GM12878 (cell line): ENCODE measurements at regions not wholly inside any gene's neighbourhood (a gene's known extent, or its start where the extent isn't known, plus 50 kb on each side); places are given as distances from the start of the nearest gene placed in this dataset.

ENCODE experiments used
- ATAC-seq: fragments of 200-7000 bp; cut with Tn5 transposase; 3 replicates; pipeline ENCODE4 v1.9.1; 2020; ENCODE audit warnings: mild to moderate bottlenecking, moderate library complexity
- BruUV-seq: library from RNA; stranded (reverse); fragments of 400-500 nt; replicated peaks from 2 replicates; lab custom pipeline; 2021; lab: Mats Ljungman, UMichigan
- CTCF ChIA-PET: fragments of 300-600 bp; sonication (Branson Sonifier 250); formaldehyde crosslinking; extraction: SDS; loops from one replicate; lab custom pipeline; 2021; ENCODE audit warnings: inconsistent platforms; lab: Yijun Ruan, JAX
- POLR2A ChIA-PET: fragments of 350-600 bp; formaldehyde crosslinking; extraction: SDS; loops from one replicate; lab custom pipeline; 2021; ENCODE audit warnings: inconsistent platforms; lab: Charles Lee
- RAD21 ChIA-PET: fragments of 300-600 bp; sonication (Branson Sonifier 250); formaldehyde crosslinking; loops from one replicate; lab custom pipeline; 2023; ENCODE audit warnings: antibody characterized with exemption; ENCODE audit not compliant: unreplicated experiment; lab: Charles Lee
- SMC1A ChIA-PET: fragments of 300-600 bp; sonication (Branson Sonifier 250); formaldehyde crosslinking; loops from one replicate; lab custom pipeline; 2023; ENCODE audit not compliant: unreplicated experiment, uncharacterized antibody; lab: Charles Lee
- DNase-seq: peaks from one replicate; pipeline ENCODE4 v3.0.0-alpha.2; 2011; ENCODE audit warnings: low read depth, low spot score
- FAIRE-seq: peaks from 3 replicates; lab custom pipeline; 2011; peaks lifted over from hg19 to GRCh38; lab: Jason Lieb, UNC
- H2AFZ ChIP-seq: 2 replicates; pipeline ENCODE4 v1.6.0; 2011; ENCODE audit warnings: low read depth, low read length, control low read depth; ENCODE audit not compliant: control insufficient read depth
- H3K27ac ChIP-seq: 2 replicates; pipeline ENCODE4 v1.5.1; 2011; ENCODE audit warnings: control low read depth; ENCODE audit not compliant: control insufficient read depth, insufficient read depth
- H3K27me3 ChIP-seq, 2 experiments: replicated peaks in 1 of 2; 2 replicates each; pipeline versions ENCODE4 v1.6.0 to v1.6.1; 2011; ENCODE audit warnings: low read length in 1 of 2; ENCODE audit not compliant: control insufficient read depth in 2 of 2, insufficient read depth in 2 of 2
- H3K36me3 ChIP-seq, 2 experiments: 2 replicates each; pipeline ENCODE4 v1.5.1; 2011; ENCODE audit warnings: low read length in 1 of 2; ENCODE audit not compliant: control insufficient read depth in 2 of 2, insufficient read depth in 2 of 2
- H3K4me1 ChIP-seq: 2 replicates; pipeline ENCODE4 v1.6.1; 2011; ENCODE audit warnings: mild to moderate bottlenecking, low read length, moderate library complexity, mixed read lengths; ENCODE audit not compliant: control insufficient read depth, insufficient read depth
- H3K4me2 ChIP-seq: 2 replicates; pipeline ENCODE4 v1.6.0; 2011; ENCODE audit warnings: control low read depth; ENCODE audit not compliant: control insufficient read depth, insufficient read depth
- H3K4me3 ChIP-seq: fragments of 200-600 bp; sonication (generic); 2 replicates; pipeline ENCODE4 v1.5.1; 2016
- H3K79me2 ChIP-seq: 2 replicates; pipeline ENCODE4 v1.6.0; 2011; ENCODE audit warnings: low read length; ENCODE audit not compliant: control insufficient read depth, insufficient read depth
- H3K9ac ChIP-seq: 2 replicates; pipeline ENCODE4 v1.8.0; 2011; ENCODE audit warnings: low read length, control low read depth, mixed read lengths; ENCODE audit not compliant: control insufficient read depth, insufficient read depth
- H3K9me3 ChIP-seq: replicated peaks from 3 replicates; pipeline ENCODE4 v1.5.1; 2011; ENCODE audit warnings: mild to moderate bottlenecking, low read length; ENCODE audit not compliant: control insufficient read depth, insufficient read depth
- H4K20me1 ChIP-seq: 2 replicates; pipeline ENCODE4 v1.6.0; 2011; ENCODE audit not compliant: control insufficient read depth, insufficient read depth
- BHLHE40 ChIP-seq, 2 experiments: fragments of 450-650 bp in 1 of 2; IDR thresholded peaks; 2 replicates each; pipeline ENCODE4 v1.6.1; 2011 to 2017; ENCODE audit warnings: low read depth in 2 of 2, borderline replicate concordance in 1 of 2, improper control_type of control experiment in 1 of 2, low read length in 1 of 2, mild to moderate bottlenecking in 1 of 2
- EP300 ChIP-seq, 2 experiments: fragments of 150-350 bp in 1 of 2; IDR thresholded peaks; 2 replicates each; pipeline ENCODE4 v1.6.1; 2011 to 2012; ENCODE audit warnings: low read depth in 2 of 2, low read length in 2 of 2, borderline replicate concordance in 1 of 2, improper control_type of control experiment in 1 of 2, inconsistent platforms in 1 of 2; ENCODE audit not compliant: control insufficient read depth in 1 of 2
- JUND ChIP-seq: IDR thresholded peaks from 2 replicates; pipeline ENCODE4 v1.6.1; 2012; ENCODE audit warnings: low read depth, mild to moderate bottlenecking, low read length, improper control_type of control experiment, moderate library complexity
- PAX5 ChIP-seq: IDR thresholded peaks from 2 replicates; pipeline ENCODE4 v1.6.1; 2011; ENCODE audit warnings: low read depth, low read length, borderline replicate concordance
- RAD51 ChIP-seq: fragments of 450-650 bp; IDR thresholded peaks from 2 replicates; pipeline ENCODE4 v1.6.1; 2016; ENCODE audit warnings: moderate library complexity, mild to moderate bottlenecking, inconsistent platforms
- STAT1 ChIP-seq: fragments of 450-650 bp; conservative IDR thresholded peaks from 2 replicates; pipeline ENCODE4 v1.6.1; 2014; ENCODE audit warnings: antibody characterized with exemption, mild to moderate bottlenecking
- TCF12 ChIP-seq: IDR thresholded peaks from 2 replicates; pipeline ENCODE4 v1.6.1; 2011; ENCODE audit warnings: low read depth, mild to moderate bottlenecking, low read length
- ZNF217 ChIP-seq: fragments of 450-650 bp; IDR thresholded peaks from 2 replicates; pipeline ENCODE4 v1.6.1; 2017; ENCODE audit warnings: antibody characterized with exemption, mild to moderate bottlenecking
- ZNF622 ChIP-seq: fragments of 450-650 bp; IDR thresholded peaks from 2 replicates; pipeline ENCODE4 v1.6.1; 2017; ENCODE audit warnings: mild to moderate bottlenecking, inconsistent platforms
- whole genome bisulfite sequencing: methylation state at CpG from one replicate; pipeline ENCODE4 v1.1.6; 2016; ENCODE audit warnings: low lambda C conversion rate; ENCODE audit not compliant: insufficient replicate concordance, insufficient coverage; ENCODE audit errors: missing lambda C conversion rate; 5-methylcytosine and 5-hydroxymethylcytosine counted together
- in situ Hi-C: fragments of 300-500 bp; cut with MboI; formaldehyde crosslinking; loops from 9 replicates; pipeline ENCODE4 v1.14.3; 2018; ENCODE audit warnings: mixed read lengths
- intact Hi-C: fragments of 100-400 bp; cut with micrococcal nuclease; formaldehyde crosslinking; loops from one replicate; pipeline ENCODE4 v1.14.2; 2022; ENCODE audit not compliant: unreplicated experiment
- TF ChIP-seq, protein P1 (sequence below): fragments of 450-650 bp; IDR thresholded peaks from 2 replicates; pipeline ENCODE4 v1.6.1; 2018; ENCODE audit warnings: borderline replicate concordance, mild to moderate bottlenecking; ENCODE audit not compliant: partially characterized antibody

DNA sequence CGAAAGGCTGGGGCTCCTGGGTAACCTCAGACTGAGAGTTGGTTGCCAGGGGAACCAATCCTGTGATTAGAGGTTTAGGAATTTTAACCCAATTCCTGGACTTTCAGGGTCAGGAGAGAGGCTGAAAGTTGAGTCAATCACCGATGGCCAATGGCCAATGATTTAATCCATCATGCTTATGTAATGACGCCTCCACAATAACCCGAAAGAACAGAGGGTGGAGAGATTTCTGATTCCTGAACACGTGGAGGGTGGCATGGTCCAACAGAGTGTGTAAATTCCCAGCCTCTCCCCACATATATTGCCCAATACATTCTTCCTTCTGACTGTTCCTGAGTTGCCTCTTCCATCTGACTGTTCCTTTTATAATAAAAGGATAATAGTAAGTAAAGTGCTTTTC, 137.2 kb upstream of the CBLB start:
- Histone ChIP-seq H3K4me1 (no peaks in the 10 kb centered on the region), H3K79me2 (no peaks in the 10 kb centered on the region), H2AFZ (no peak overlapping the region), H4K20me1 (no peaks in the 10 kb centered on the region), H3K9ac (no peak overlapping the region), H3K36me3 (no peaks in the 10 kb centered on the region), H3K4me3 (no peak overlapping the region), H3K4me2 (no peak overlapping the region), H3K27ac (no peak overlapping the region), H3K27me3 (no peaks in the 10 kb centered on the region), H3K9me3 (no peaks in the 10 kb centered on the region)
- TF ChIP-seq ZNF622 (no peak), JUND (no peak), BHLHE40 (IDR thresholded peaks at IDR 0.05; ENCODE audit: borderline replicate concordance in 1 of 2, low read depth in 2 of 2, low read length in 1 of 2) (no peak), EP300 (IDR thresholded peaks at IDR 0.05; ENCODE audit: borderline replicate concordance in 1 of 2, control insufficient read depth in 1 of 2, low read depth in 2 of 2, low read length in 2 of 2) (no peak), ZNF217 (no peak), STAT1 (no peak)
- DNase-seq (no peak), FAIRE-seq (no peak), ATAC-seq (no peak)
- ChIA-PET CTCF (no interaction called here), SMC1A (no interaction called here), RAD21 (no interaction called here), POLR2A (no interaction called here)
- intact Hi-C loops, result loop anchor here (10.0 kb wide), 1 partner anchor 599 kb away; no protein-coding TSS in a partner anchor
- WGBS, result 53% methylated on average over 5 of the region's 5 CpGs
- in situ Hi-C loops, result no loop called here
- no TSS peak for BruUV-seq

DNA sequence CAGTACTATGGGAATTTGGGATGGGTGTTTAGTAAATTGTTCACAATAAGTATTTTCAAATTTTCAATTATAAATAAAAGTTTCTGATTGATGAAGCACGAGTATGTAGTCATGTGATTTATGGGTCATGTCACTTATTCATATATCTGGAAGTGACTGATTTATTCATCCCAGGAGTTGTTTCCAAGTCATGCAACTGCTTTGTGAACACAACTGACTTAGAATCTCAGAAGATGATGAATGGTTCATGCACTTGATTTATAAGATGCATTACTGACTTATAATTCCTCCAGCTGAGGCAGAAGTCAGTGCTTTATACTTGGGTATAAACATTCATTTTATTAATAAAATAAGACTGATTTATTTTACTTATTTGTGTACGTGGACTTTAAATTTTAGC, 137.8 kb upstream of the CBLB start:
- ChIA-PET SMC1A (interaction anchor here (1.0 kb wide), 1 partner anchor 10 kb away, joined by 3 read pairs; no protein-coding TSS in a partner anchor), POLR2A (no interaction called here), RAD21 (no interaction called here), CTCF (no interaction called here)
- WGBS, result 68% methylated on average over 2 of the region's 2 CpGs
- Histone ChIP-seq H3K9me3 (no peaks in the 10 kb centered on the region), H4K20me1 (no peaks in the 10 kb centered on the region), H3K27me3 (no peaks in the 10 kb centered on the region), H3K9ac (no peak overlapping the region), H3K79me2 (no peaks in the 10 kb centered on the region), H3K4me1 (no peaks in the 10 kb centered on the region), H2AFZ (no peak overlapping the region), H3K27ac (no peak overlapping the region), H3K4me2 (no peak overlapping the region), H3K36me3 (no peaks in the 10 kb centered on the region), H3K4me3 (no peak overlapping the region)
- no TSS peak for BruUV-seq
- in situ Hi-C loops, result no loop called here
- FAIRE-seq (no peak), DNase-seq (no peak), ATAC-seq (no peak)
- intact Hi-C loops, result loop anchor here (10.0 kb wide), 1 partner anchor 598 kb away; no protein-coding TSS in a partner anchor
- no peak for TF ChIP-seq RAD51
- TF ChIP-seq TCF12, result no peak
- TF ChIP-seq, protein P1, sequence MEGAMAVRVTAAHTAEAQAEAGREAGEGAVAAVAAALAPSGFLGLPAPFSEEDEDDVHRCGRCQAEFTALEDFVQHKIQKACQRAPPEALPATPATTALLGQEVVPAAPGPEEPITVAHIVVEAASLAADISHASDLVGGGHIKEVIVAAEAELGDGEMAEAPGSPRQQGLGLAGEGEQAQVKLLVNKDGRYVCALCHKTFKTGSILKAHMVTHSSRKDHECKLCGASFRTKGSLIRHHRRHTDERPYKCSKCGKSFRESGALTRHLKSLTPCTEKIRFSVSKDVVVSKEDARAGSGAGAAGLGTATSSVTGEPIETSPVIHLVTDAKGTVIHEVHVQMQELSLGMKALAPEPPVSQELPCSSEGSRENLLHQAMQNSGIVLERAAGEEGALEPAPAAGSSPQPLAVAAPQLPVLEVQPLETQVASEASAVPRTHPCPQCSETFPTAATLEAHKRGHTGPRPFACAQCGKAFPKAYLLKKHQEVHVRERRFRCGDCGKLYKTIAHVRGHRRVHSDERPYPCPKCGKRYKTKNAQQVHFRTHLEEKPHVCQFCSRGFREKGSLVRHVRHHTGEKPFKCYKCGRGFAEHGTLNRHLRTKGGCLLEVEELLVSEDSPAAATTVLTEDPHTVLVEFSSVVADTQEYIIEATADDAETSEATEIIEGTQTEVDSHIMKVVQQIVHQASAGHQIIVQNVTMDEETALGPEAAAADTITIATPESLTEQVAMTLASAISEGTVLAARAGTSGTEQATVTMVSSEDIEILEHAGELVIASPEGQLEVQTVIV, result no peak
- no peak for TF ChIP-seq JUND
- no peak for TF ChIP-seq PAX5
